SK-N-SH treated with all-trans-retinoic acid at 6 μM for 48 hours (cell line): ENCODE measurements at regions not wholly inside any gene's neighbourhood (a gene's known extent, or its start where the extent isn't known, plus 50 kb on each side); places are given as distances from the start of the nearest gene placed in this dataset.

ENCODE experiments used
- PPARA ChIP-seq: fragments of 250-450 bp; sonication (Bioruptor Pico); IDR thresholded peaks from 2 replicates; pipeline ENCODE4 v1.5.0; 2020; ENCODE audit warnings: mild to moderate bottlenecking, borderline replicate concordance
- TCF4 ChIP-seq: fragments of 250-450 bp; sonication (Bioruptor Pico); IDR thresholded peaks from 2 replicates; pipeline ENCODE4 v1.8.0; 2021; ENCODE audit warnings: mild to moderate bottlenecking, moderate library complexity, borderline replicate concordance
- ZFP3 ChIP-seq: fragments of 250-450 bp; sonication (Bioruptor Pico); IDR thresholded peaks from 2 replicates; pipeline ENCODE4 v1.5.0; 2020; ENCODE audit warnings: mild to moderate bottlenecking, moderate library complexity
- ZFP30 ChIP-seq: fragments of 450-650 bp; formaldehyde crosslinking; IDR thresholded peaks from 2 replicates; pipeline ENCODE4 v1.5.0; 2022; ENCODE audit warnings: mild to moderate bottlenecking, moderate library complexity
- ZNF565 ChIP-seq: fragments of 450-650 bp; formaldehyde crosslinking; conservative IDR thresholded peaks from 2 replicates; pipeline ENCODE4 v1.5.0; 2020; ENCODE audit warnings: low read depth, mild to moderate bottlenecking, moderate library complexity
- TF ChIP-seq, protein P1 (sequence below): fragments of 250-450 bp; sonication (Bioruptor Pico); IDR thresholded peaks from 2 replicates; pipeline ENCODE4 v1.8.0; 2021; ENCODE audit warnings: low read depth, mild to moderate bottlenecking, moderate library complexity, borderline replicate concordance
- TF ChIP-seq, protein P2 (sequence below): fragments of 250-450 bp; sonication (Bioruptor Pico); IDR thresholded peaks from 2 replicates; pipeline ENCODE4 v1.8.0; 2020; ENCODE audit warnings: mild to moderate bottlenecking, moderate library complexity, borderline replicate concordance

DNA sequence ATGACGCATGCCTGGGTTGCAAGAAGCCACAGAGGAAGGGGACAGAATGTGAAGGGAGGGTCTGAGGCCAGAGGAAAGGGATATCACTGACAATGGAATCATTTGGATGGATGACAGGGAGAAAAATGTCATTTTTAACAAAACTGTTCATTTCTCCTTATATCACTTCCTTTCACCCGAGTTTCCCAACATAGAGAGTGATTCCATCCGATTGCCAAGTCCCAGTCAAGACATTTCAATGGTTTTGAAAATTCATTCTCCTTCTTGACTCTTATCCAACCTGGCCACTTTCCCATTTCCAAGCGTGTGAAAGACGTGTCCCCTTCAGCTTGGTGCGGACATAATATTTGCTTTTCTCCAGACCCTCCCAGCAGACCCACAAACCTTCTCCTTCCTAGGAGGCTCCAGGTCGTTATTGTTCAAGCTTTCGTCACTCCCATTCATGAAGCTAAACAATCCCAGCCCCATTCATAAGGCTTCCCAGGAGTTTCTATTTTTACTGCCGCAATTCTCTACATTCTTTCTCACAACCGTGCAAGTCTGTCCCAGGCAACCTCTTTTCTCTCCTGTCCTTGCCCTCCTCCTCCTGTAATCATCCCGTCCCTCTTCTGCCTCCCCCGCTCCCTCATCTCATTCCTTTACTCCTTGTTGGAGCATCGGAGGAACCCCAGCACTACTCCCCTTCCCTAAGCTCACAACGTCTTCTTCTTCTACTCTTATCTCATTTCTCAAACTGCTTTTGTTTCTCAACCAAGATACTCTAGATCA lies 301.3 kb upstream of the KLF6 start:
- TF ChIP-seq, protein P1, sequence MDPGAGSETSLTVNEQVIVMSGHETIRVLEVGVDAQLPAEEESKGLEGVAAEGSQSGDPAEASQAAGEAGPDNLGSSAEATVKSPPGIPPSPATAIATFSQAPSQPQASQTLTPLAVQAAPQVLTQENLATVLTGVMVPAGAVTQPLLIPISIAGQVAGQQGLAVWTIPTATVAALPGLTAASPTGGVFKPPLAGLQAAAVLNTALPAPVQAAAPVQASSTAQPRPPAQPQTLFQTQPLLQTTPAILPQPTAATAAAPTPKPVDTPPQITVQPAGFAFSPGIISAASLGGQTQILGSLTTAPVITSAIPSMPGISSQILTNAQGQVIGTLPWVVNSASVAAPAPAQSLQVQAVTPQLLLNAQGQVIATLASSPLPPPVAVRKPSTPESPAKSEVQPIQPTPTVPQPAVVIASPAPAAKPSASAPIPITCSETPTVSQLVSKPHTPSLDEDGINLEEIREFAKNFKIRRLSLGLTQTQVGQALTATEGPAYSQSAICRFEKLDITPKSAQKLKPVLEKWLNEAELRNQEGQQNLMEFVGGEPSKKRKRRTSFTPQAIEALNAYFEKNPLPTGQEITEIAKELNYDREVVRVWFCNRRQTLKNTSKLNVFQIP (CRISPR knock-in tag) = no peak
- TF ChIP-seq ZFP30 (CRISPR knock-in tag) = no peak
- TF ChIP-seq ZFP3 (CRISPR knock-in tag) = no peak
- TF ChIP-seq ZNF565 (CRISPR knock-in tag) = no peak
- TF ChIP-seq, protein P2, sequence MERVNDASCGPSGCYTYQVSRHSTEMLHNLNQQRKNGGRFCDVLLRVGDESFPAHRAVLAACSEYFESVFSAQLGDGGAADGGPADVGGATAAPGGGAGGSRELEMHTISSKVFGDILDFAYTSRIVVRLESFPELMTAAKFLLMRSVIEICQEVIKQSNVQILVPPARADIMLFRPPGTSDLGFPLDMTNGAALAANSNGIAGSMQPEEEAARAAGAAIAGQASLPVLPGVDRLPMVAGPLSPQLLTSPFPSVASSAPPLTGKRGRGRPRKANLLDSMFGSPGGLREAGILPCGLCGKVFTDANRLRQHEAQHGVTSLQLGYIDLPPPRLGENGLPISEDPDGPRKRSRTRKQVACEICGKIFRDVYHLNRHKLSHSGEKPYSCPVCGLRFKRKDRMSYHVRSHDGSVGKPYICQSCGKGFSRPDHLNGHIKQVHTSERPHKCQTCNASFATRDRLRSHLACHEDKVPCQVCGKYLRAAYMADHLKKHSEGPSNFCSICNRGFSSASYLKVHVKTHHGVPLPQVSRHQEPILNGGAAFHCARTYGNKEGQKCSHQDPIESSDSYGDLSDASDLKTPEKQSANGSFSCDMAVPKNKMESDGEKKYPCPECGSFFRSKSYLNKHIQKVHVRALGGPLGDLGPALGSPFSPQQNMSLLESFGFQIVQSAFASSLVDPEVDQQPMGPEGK (CRISPR knock-in tag) = no peak
- TF ChIP-seq PPARA (CRISPR knock-in tag) = no peak
- no peak for TF ChIP-seq TCF4
